IPS DF 4.7 (cell line): ENCODE measurements at regions not wholly inside any gene's neighbourhood (a gene's known extent, or its start where the extent isn't known, plus 50 kb on each side); places are given as distances from the start of the nearest gene placed in this dataset.

Source experiments
- DNase-seq: peaks from one replicate; pipeline ENCODE4 v3.0.0-alpha.2; 2013; ENCODE audit warnings: low spot score; ENCODE audit errors: extremely low read depth

GRCh38 chr1:5250336-5250735 is 595.9 kb downstream of the AJAP1 start:
- no peak for DNase-seq

DNA sequence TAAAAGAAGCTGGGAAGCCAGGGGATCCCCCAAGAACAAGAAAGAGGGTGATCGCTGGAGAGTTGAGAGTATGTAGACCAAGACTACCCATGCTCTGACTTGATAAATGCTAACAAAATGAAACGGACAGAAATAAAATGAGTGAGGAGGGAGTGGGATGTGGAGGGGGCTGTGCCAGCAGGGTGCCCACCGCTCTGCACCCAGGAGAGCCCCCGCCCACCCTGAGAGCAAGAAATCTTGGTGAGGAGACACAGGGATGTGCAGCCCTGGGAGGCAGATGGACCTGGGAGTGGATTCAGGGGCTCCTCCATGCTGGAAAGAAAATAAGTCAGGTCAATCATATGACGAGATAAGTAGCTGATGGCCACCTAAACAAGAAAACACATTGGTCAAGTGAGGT is 590.9 kb downstream of the AJAP1 start:
- no peak for DNase-seq

GRCh38 chr1:5244631-5245285 is 590.3 kb downstream of the AJAP1 start:
- DNase-seq: no peak

- no peak for DNase-seq
These were observed 588.4 kb downstream of the AJAP1 start for GRCh38 chr1:5242850-5243249.

GRCh38 chr1:5239911-5240310 is 585.5 kb downstream of the AJAP1 start:
- no peak for DNase-seq

DNA sequence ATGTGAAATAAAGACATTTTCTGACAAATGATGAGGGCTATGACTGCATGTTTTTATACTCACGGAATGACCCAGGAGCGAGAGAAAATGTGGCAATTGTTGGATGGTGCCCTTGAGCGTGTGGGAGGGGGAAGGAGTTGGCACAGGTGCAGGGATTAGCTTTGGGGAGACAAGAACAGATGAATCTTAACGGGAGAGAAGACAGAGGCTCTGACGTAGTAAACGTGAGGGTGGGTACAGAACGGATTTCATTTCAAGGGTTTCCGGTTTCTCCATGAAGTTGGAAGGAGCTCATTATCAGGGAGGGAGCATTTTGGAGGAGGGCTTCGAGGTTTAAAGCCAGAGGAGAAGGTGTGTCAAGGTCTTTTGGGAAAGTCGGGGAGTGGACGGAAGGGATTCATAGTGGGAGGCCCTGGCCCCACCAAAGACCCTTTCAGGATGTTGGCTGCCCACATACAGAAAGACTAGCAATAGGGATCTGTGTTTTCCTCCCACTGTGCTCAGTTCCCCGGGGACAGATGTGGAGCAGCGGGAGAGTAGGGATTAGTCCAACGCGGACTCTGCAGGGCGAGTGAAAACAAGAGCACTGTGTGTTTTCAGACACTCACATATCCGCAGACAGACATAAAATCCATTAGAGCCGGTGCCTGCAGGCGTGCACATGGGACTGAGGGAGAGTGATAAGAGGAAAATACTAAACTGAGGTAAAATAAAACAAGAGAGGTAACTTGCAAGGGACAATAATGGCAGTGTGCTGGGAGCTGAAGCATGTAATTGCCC is 584.1 kb downstream of the AJAP1 start:
- no peak for DNase-seq

DNA sequence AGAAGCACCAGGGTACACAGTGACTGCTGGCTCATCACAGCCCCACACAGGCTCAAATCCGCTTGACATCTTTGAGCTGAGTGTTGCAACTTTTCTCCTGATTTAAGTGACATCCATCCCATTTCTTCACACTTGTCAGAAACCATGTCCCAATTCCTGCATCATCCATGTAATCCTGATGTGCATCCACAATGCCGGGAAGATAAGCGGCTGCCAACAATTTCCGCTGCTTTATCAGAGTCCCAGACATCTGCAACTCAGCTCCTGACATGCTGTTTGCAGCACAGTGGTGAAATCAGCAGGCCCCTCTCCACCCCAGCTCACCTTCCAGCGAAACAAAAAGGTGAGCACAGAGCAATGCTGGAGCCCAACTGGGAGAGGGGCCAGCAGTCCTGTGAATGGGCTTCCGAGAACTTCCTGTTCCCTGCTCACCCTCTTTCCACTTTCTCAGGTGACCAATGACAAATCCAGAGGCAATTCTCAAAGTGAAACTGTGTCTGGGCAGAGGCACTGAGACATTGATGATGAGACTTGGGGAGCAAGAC is 581.0 kb downstream of the AJAP1 start:
- DNase-seq: no peak

- DNase-seq: no peak
These were observed 578.1 kb downstream of the AJAP1 start for GRCh38 chr1:5232537-5232936.

DNA sequence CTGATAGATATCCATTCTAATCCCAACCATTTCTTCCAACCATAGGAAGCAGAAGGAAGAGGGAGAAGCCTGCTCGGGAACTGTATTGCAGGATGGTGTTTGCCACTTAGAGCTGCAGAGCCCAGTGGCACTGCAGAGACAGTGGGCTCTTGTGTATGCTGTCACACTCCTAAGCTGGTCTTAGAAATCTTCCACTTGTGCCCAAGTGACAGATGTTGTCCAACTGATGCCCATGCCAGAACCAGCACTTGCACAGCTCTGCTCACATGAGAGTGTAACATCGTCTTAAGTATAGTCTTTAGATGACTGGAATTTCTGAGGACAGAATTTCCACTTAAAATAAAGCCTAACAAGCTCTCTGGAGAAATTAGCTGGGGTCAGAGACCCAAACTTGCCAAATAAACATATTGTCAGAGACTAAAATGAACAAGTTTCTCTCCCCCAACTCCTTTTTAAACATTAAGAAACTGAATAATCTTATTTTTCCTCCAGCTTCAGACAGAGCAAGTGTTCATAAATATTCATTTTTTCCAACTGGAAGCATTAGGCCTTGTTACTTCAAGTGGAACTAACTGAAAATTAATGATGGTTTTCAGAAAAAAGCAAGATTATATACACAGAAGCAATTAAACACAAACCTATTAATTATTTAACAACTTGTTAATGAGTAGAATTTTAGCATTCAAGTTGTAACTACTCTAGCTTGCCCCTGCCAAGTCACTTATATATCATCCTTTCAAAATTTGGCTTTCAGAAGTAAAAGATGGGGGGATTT is 577.3 kb downstream of the AJAP1 start:
- no peak for DNase-seq

GRCh38 chr1:5227114-5227513 is 572.7 kb downstream of the AJAP1 start:
- no peak for DNase-seq

DNA sequence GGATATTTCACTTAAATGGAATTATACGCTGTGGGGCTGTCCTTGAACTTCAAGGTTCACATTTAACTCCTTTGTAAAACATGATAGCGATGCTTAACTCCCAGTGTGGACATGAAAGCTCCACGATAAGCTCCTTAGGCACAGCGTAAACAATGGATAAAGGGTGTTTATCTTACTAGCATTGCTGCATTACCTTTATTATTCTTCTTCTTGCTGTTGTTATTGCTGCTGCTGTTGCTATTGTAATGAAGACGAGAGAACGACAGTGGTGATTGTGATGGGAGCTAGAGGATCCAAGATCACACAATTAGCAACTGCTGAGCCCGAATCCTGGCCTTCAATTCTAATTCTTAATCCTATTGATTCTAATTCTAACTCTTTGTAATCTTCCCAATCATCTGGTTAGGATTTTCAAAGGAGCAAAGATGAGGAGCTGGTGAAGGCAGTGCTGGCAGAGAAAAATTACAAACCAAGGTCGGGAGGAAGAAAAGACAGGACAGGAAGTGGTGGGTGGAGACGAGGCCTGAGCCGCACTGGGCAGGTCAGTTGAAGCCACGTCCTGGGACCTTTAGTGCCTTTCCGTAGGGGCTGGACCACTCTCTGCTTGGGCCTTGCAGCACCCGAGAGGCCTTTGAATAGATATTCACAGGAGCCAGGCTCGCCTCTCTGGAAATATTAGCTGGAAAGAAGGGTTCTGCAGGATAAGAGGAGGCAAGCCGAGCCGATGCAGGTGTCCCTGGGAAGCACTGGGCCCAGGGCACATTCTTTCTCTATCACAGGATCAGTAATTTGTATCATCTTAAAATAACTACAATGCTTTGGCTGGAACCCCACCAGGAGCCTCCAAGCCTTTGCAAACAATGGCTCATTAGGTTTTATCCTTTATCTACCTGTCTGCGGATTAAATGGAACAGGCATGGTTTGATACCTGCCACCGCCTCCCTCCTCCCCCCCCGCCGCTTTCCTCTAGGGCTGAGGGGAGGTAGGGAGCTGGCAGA is 571.6 kb downstream of the AJAP1 start:
- no peak for DNase-seq

- no peak for DNase-seq
These were observed 568.8 kb downstream of the AJAP1 start for GRCh38 chr1:5223206-5223605.

GRCh38 chr1:5222626-5223025 is 568.2 kb downstream of the AJAP1 start:
- DNase-seq: no peak

- DNase-seq: no peak
These were observed 567.0 kb downstream of the AJAP1 start for GRCh38 chr1:5221451-5221850.

- no peak for DNase-seq
These were observed 566.4 kb downstream of the AJAP1 start for GRCh38 chr1:5220821-5221220.

GRCh38 chr1:5220421-5220820 is 566.0 kb downstream of the AJAP1 start:
- no peak for DNase-seq

DNA sequence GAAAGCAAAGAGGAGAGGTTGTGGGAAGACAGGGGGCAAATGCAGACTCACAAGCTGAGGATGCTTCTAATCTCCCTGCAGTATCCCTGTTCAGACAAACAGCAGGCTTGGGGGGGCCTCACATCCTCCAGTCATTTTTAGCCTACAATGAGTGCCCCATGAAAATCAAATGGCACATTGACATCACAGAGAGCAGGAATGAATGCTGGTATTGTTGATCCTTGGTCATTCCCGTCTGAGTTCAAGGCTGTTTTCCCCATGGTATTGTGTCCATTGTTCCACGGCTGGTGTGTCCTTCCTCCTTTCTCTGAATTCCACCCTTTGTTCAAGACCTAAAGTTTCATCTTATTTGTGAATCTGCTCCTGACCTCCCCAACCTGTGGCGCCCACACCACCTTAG is 545.6 kb downstream of the AJAP1 start:
- no peak for DNase-seq

DNA sequence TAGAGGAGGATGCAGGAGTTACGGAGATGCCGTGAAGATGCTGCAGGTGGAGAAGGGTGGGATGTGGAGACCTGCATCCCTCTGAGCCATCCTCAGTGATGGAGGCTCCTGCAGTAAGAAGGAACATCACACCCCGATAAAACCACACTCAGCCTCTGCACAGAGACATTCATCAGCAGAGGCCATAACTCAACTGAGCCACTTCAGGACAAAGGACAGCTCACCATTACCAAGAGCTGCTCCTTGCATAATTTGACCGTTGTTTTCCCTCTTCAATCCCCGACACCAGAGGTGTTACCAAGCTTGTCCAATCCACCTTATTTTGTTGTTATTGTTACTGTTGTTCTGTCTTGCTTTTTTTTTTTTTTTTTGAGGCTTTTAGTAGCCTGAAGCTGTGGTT is 543.9 kb downstream of the AJAP1 start:
- no peak for DNase-seq

DNA sequence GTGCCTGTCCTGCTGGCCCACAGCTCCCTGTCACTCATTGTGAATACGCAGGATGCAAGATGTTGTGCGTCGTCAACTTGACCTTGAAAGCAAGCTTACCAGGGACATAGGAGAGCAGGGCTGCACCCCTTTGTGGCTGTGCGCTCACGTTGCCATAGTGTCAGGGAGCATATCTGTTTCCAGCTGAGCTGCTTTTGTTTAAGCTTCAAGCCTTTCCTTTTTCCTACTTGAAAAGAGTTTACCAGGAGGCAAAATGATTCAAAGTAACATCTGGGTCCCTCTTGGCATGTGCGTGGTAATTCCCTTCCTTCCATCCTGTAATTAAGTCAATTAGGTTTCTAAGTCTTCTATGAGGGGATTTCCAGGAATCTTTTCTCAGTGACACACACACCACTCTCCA is 537.1 kb downstream of the AJAP1 start:
- DNase-seq: no peak

GRCh38 chr1:5189384-5189783 is 535.0 kb downstream of the AJAP1 start:
- no peak for DNase-seq

DNA sequence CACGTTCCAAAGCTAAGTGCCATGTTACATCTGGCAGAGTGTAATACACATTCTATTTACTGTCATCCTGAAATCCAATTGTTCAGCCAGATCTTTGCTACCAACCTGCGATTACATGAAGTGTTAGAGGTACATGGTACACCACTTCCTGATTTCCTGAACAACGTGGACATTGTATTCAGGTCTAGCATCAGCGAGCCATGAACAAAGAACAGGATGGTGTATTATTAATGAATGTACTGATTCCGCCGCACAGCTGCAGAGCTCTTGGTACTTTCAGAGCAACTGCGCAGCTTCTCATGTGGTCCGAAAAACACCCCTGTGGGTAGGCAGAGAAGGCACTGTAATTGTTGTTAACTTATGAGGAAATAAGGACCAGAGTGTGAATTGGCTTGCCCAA is 511.4 kb downstream of the AJAP1 start:
- DNase-seq: no peak
